ENCODE measurements at regions not wholly inside any gene's neighbourhood (a gene's known extent, or its start where the extent isn't known, plus 50 kb on each side); places are given as distances from the start of the nearest gene placed in this dataset.

DNA sequence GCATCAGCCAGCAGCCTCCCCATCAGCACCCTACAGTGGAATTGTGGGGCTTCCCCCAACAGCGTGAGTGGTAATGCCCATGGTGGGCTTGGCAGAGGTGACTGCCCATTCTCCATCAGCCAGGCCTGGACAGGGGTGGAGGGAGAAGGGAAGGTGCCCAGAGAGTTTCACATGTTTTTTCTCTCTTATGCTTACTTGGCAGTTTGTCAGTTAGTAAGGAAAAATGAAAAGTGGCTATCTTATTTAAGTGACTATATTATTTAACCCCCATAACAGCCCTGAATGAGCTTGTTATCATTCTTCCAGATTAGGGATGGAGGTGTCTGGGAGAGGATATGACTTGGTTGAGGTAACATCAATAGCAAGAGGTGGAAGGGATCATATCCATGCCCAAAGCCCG, 921.7 kb downstream of the GRID1 start:
- TF ChIP-seq KLF1 (tag by site-specific recombination; IDR thresholded peaks at IDR 0.05): no peak
- TF ChIP-seq, protein P1, sequence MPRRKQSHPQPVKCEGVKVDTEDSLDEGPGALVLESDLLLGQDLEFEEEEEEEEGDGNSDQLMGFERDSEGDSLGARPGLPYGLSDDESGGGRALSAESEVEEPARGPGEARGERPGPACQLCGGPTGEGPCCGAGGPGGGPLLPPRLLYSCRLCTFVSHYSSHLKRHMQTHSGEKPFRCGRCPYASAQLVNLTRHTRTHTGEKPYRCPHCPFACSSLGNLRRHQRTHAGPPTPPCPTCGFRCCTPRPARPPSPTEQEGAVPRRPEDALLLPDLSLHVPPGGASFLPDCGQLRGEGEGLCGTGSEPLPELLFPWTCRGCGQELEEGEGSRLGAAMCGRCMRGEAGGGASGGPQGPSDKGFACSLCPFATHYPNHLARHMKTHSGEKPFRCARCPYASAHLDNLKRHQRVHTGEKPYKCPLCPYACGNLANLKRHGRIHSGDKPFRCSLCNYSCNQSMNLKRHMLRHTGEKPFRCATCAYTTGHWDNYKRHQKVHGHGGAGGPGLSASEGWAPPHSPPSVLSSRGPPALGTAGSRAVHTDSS (tag by site-specific recombination; IDR thresholded peaks at IDR 0.05): no peak
- TF ChIP-seq, protein P2, sequence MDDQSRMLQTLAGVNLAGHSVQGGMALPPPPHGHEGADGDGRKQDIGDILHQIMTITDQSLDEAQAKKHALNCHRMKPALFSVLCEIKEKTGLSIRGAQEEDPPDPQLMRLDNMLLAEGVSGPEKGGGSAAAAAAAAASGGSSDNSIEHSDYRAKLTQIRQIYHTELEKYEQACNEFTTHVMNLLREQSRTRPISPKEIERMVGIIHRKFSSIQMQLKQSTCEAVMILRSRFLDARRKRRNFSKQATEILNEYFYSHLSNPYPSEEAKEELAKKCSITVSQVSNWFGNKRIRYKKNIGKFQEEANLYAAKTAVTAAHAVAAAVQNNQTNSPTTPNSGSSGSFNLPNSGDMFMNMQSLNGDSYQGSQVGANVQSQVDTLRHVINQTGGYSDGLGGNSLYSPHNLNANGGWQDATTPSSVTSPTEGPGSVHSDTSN (CRISPR knock-in tag; IDR thresholded peaks at IDR 0.05): no peak
- no peak for TF ChIP-seq ZNF785 (tag by site-specific recombination; IDR thresholded peaks at IDR 0.05)
- TF ChIP-seq OVOL3 (tag by site-specific recombination; IDR thresholded peaks at IDR 0.05): no peak
- TF ChIP-seq, protein P3, sequence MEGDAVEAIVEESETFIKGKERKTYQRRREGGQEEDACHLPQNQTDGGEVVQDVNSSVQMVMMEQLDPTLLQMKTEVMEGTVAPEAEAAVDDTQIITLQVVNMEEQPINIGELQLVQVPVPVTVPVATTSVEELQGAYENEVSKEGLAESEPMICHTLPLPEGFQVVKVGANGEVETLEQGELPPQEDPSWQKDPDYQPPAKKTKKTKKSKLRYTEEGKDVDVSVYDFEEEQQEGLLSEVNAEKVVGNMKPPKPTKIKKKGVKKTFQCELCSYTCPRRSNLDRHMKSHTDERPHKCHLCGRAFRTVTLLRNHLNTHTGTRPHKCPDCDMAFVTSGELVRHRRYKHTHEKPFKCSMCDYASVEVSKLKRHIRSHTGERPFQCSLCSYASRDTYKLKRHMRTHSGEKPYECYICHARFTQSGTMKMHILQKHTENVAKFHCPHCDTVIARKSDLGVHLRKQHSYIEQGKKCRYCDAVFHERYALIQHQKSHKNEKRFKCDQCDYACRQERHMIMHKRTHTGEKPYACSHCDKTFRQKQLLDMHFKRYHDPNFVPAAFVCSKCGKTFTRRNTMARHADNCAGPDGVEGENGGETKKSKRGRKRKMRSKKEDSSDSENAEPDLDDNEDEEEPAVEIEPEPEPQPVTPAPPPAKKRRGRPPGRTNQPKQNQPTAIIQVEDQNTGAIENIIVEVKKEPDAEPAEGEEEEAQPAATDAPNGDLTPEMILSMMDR (tag by site-specific recombination; IDR thresholded peaks at IDR 0.05): no peak
- TF ChIP-seq TRIM28 (IDR thresholded peaks at IDR 0.05; ENCODE audit: borderline replicate concordance, low read length): no peak
- TF ChIP-seq, protein P4, sequence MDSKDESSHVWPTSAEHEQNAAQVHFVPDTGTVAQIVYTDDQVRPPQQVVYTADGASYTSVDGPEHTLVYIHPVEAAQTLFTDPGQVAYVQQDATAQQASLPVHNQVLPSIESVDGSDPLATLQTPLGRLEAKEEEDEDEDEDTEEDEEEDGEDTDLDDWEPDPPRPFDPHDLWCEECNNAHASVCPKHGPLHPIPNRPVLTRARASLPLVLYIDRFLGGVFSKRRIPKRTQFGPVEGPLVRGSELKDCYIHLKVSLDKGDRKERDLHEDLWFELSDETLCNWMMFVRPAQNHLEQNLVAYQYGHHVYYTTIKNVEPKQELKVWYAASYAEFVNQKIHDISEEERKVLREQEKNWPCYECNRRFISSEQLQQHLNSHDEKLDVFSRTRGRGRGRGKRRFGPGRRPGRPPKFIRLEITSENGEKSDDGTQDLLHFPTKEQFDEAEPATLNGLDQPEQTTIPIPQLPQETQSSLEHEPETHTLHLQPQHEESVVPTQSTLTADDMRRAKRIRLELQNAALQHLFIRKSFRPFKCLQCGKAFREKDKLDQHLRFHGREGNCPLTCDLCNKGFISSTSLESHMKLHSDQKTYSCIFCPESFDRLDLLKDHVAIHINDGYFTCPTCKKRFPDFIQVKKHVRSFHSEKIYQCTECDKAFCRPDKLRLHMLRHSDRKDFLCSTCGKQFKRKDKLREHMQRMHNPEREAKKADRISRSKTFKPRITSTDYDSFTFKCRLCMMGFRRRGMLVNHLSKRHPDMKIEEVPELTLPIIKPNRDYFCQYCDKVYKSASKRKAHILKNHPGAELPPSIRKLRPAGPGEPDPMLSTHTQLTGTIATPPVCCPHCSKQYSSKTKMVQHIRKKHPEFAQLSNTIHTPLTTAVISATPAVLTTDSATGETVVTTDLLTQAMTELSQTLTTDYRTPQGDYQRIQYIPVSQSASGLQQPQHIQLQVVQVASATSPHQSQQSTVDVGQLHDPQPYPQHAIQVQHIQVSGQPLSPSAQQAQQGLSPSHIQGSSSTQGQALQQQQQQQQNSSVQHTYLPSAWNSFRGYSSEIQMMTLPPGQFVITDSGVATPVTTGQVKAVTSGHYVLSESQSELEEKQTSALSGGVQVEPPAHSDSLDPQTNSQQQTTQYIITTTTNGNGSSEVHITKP (tag by site-specific recombination; IDR thresholded peaks at IDR 0.05): no peak
- no peak for TF ChIP-seq ZNF138 (tag by site-specific recombination; IDR thresholded peaks at IDR 0.05; ENCODE audit: borderline replicate concordance)
- TF ChIP-seq, protein P5, sequence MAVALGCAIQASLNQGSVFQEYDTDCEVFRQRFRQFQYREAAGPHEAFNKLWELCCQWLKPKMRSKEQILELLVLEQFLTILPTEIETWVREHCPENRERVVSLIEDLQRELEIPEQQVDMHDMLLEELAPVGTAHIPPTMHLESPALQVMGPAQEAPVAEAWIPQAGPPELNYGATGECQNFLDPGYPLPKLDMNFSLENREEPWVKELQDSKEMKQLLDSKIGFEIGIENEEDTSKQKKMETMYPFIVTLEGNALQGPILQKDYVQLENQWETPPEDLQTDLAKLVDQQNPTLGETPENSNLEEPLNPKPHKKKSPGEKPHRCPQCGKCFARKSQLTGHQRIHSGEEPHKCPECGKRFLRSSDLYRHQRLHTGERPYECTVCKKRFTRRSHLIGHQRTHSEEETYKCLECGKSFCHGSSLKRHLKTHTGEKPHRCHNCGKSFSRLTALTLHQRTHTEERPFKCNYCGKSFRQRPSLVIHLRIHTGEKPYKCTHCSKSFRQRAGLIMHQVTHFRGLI (tag by site-specific recombination; IDR thresholded peaks at IDR 0.05): no peak
- TF ChIP-seq ZNF707 (tag by site-specific recombination; IDR thresholded peaks at IDR 0.05): no peak
- TF ChIP-seq, protein P6, sequence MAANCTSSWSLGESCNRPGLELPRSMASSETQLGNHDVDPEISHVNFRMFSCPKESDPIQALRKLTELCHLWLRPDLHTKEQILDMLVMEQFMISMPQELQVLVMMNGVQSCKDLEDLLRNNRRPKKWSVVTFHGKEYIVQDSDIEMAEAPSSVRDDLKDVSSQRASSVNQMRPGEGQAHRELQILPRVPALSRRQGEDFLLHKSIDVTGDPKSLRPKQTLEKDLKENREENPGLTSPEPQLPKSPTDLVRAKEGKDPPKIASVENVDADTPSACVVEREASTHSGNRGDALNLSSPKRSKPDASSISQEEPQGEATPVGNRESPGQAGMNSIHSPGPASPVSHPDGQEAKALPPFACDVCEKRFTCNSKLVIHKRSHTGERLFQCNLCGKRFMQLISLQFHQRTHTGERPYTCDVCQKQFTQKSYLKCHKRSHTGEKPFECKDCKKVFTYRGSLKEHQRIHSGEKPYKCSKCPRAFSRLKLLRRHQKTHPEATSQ (tag by site-specific recombination; IDR thresholded peaks at IDR 0.05): no peak
- TF ChIP-seq ZNF146 (tag by site-specific recombination; IDR thresholded peaks at IDR 0.05): no peak
